Trophoblast cell (in vitro differentiated cells and primary cell): ENCODE measurements at regions not wholly inside any gene's neighbourhood (a gene's known extent, or its start where the extent isn't known, plus 50 kb on each side); places are given as distances from the start of the nearest gene placed in this dataset.

ENCODE experiments used
- DNase-seq, 2 donors: peaks; one replicate each; pipeline ENCODE4 v3.0.0-alpha.2; 2016
- H2AFZ ChIP-seq: 2 replicates; pipeline ENCODE4 v1.6.1; 2013; ENCODE audit warnings: low read length, moderate library complexity, mild to moderate bottlenecking; ENCODE audit not compliant: insufficient read depth, poor library complexity
- H2AK5ac ChIP-seq: 2 replicates; pipeline ENCODE4 v1.6.1; 2013; ENCODE audit warnings: mild to moderate bottlenecking, low read length
- H2BK120ac ChIP-seq: 2 replicates; pipeline ENCODE4 v1.6.1; 2013; ENCODE audit warnings: low read length, mild to moderate bottlenecking, moderate library complexity; ENCODE audit not compliant: insufficient read depth, poor library complexity
- H2BK12ac ChIP-seq: 2 replicates; pipeline ENCODE4 v1.6.1; 2013; ENCODE audit warnings: mild to moderate bottlenecking, low read length, moderate library complexity
- H2BK5ac ChIP-seq: 2 replicates; pipeline ENCODE4 v1.6.1; 2013; ENCODE audit warnings: low read length, low read depth, moderate library complexity, mild to moderate bottlenecking; ENCODE audit not compliant: poor library complexity
- H3K14ac ChIP-seq: 2 replicates; pipeline ENCODE4 v1.6.1; 2013; ENCODE audit warnings: mild to moderate bottlenecking, low read length
- H3K18ac ChIP-seq: 2 replicates; pipeline ENCODE4 v1.6.1; 2013; ENCODE audit warnings: mild to moderate bottlenecking, low read length
- H3K23ac ChIP-seq: 2 replicates; pipeline ENCODE4 v1.6.1; 2013; ENCODE audit warnings: low read length
- H3K27ac ChIP-seq: 2 replicates; pipeline ENCODE4 v1.5.1; 2013; ENCODE audit warnings: low read depth, mild to moderate bottlenecking, inconsistent platforms, low read length, moderate library complexity
- H3K27me3 ChIP-seq: 2 replicates; pipeline ENCODE4 v1.6.1; 2013; ENCODE audit warnings: inconsistent platforms, mild to moderate bottlenecking, low read length, moderate library complexity; ENCODE audit not compliant: insufficient read depth
- H3K36me3 ChIP-seq, 2 experiments: 1 replicate in 1 of 2; 2 replicates in 1 of 2; pipeline ENCODE4 v1.6.1; 2013; ENCODE audit warnings: low read length in 2 of 2, mild to moderate bottlenecking in 2 of 2, moderate library complexity in 1 of 2; ENCODE audit not compliant: insufficient read depth in 2 of 2, control insufficient read depth in 1 of 2
- H3K4ac ChIP-seq: 2 replicates; pipeline ENCODE4 v1.6.1; 2013; ENCODE audit warnings: low read depth, mild to moderate bottlenecking, low read length, moderate library complexity
- H3K4me1 ChIP-seq, 2 experiments: 1 replicate in 1 of 2; 2 replicates in 1 of 2; pipeline ENCODE4 v1.6.1; 2013; ENCODE audit warnings: low read length in 2 of 2, mild to moderate bottlenecking in 2 of 2, moderate library complexity in 1 of 2; ENCODE audit not compliant: insufficient read depth in 2 of 2, control insufficient read depth in 1 of 2
- H3K4me2 ChIP-seq: 2 replicates; pipeline ENCODE4 v1.6.1; 2013; ENCODE audit warnings: inconsistent platforms, mild to moderate bottlenecking, low read length, moderate library complexity
- H3K4me3 ChIP-seq: 2 replicates; pipeline ENCODE4 v1.5.1; 2013; ENCODE audit warnings: mild to moderate bottlenecking, low read depth, low read length, inconsistent platforms
- H3K79me1 ChIP-seq: one replicate; pipeline ENCODE4 v1.6.1; 2013; ENCODE audit warnings: low read length
- H3K79me2 ChIP-seq: 2 replicates; pipeline ENCODE4 v1.6.1; 2013; ENCODE audit warnings: low read length, mild to moderate bottlenecking; ENCODE audit not compliant: control insufficient read depth, insufficient read depth, poor library complexity
- H3K9ac ChIP-seq: 2 replicates; pipeline ENCODE4 v1.6.1; 2013; ENCODE audit warnings: mild to moderate bottlenecking, low read length
- H3K9me3 ChIP-seq: 2 replicates; pipeline ENCODE4 v1.6.1; 2013; ENCODE audit warnings: low read depth, mild to moderate bottlenecking, control low read depth, inconsistent platforms, low read length; ENCODE audit not compliant: insufficient read depth
- H4K12ac ChIP-seq: 2 replicates; pipeline ENCODE4 v1.6.1; 2013; ENCODE audit warnings: low read depth, mild to moderate bottlenecking, low read length, moderate library complexity
- H4K8ac ChIP-seq: 2 replicates; pipeline ENCODE4 v1.6.1; 2013; ENCODE audit warnings: low read depth, mild to moderate bottlenecking, low read length, moderate library complexity
- H4K91ac ChIP-seq: one replicate; pipeline ENCODE4 v1.6.1; 2013; ENCODE audit warnings: low read depth, mild to moderate bottlenecking, low read length, moderate library complexity
- WGBS: extraction: QIAGEN DNeasy Blood & Tissue Kit; methylation state at CpG from one replicate; pipeline ENCODE4 v1.1.7; 2013; ENCODE audit warnings: missing lambda C conversion rate; ENCODE audit not compliant: insufficient read length, insufficient coverage; ENCODE audit errors: extremely low coverage; 5-methylcytosine and 5-hydroxymethylcytosine counted together

DNA sequence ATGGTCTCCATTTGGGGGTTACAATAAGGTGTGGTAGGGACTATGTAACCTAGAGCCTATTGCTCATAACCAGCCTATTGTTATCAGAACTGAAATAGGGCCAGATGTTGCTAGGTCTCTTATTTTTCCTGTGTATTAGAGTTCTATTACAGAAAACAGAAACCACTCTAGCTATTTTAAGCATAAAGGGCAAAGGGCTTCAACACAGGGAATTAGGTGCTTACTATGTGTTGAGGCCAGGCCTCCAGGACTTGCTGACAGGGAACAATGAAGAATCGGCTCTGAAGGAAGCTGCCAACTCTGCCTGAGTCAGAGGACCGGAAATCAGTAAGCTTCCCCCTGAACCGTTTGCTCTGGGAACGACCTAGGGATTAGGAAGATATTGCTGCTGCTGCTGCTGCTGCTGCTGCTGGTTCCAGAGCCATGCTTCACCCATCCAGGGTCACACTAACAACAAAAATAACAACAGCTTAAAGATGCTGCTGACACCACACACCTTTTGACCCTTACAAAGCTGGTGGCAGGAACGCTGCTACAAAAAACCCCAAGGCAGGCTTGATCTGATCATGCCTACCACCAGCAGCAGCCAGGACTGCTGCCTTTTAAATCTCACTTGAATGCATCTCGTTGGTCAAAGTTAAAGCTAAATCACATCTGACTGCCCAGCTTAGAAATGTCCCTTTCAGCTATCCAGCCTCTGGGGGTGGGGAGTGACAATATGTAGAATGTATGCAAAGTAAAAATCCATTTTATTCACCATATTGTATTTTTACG lies 276.9 kb upstream of the IL12A start:
- Histone ChIP-seq H3K27me3 (no peaks in the 10 kb centered on the region), H3K79me1 (no peaks in the 10 kb centered on the region), H3K23ac (no peak overlapping the region), H3K18ac (no peak overlapping the region), H3K4me3 (no peak overlapping the region), H3K9me3 (peaks cover 2% of the 10 kb centered on the region), H2AFZ (no peak overlapping the region), H3K27ac (no peak overlapping the region), H4K8ac (no peak overlapping the region), H3K4me1 (no peaks in the 10 kb centered on the region), H4K91ac (no peak overlapping the region), H2AK5ac (no peak overlapping the region), H4K12ac (no peak overlapping the region), H3K36me3 (no peaks in the 10 kb centered on the region), H3K4me2 (no peak overlapping the region), H2BK12ac (no peak overlapping the region), H2BK5ac (no peak overlapping the region), H3K79me2 (no peaks in the 10 kb centered on the region), H3K14ac (no peak overlapping the region), H3K4ac (no peak overlapping the region), H3K9ac (no peak overlapping the region), H2BK120ac (no peak overlapping the region)
- DNase-seq = no peak
- no CpG with 5 or more reads among the region's 7 CpGs for WGBS

DNA sequence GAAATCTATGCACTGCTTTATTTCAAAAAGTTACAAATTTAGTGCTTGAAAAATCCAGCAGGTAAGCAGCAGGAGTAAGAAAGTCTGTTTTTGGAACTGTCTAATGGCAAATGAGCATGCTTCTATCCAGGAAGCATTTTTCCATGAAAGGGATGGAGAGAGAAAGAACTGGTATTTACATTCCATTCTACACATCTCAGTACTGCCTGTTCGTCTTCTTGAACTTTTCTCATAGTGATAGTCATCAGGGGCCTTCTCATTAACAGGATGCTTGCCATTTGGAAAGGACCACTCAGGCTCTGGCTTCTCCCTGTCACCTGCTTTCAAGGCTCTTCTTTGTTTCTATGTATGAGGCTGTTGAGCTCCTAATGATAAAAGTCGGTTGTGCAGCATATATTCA lies 267.3 kb upstream of the IL12A start:
- H3K18ac ChIP-seq = no peak overlapping the region

DNA sequence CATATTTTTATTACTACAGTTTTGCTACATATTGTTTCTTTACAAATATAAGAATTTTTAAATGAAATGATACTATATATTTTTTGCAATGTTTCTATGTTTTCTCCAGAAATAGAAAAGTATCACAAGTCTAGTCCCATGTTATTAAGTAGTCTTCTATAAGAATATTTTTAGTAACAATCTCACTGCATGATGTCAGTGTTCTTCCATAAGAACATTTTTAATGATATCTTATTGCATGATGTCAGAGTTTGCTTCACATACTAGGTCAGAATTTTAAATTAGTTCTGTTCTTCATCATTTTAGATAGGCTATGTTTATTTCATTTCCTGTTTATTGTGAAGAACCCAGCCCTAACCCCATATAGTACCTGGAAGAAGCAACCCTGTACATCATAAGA lies 265.3 kb upstream of the IL12A start:
- H3K4me2 ChIP-seq = no peak overlapping the region
- H2BK120ac ChIP-seq = no peak overlapping the region
- H3K27ac ChIP-seq = no peak overlapping the region
- no peaks in the 10 kb centered on the region for H3K27me3 ChIP-seq
- no peak overlapping the region for H4K12ac ChIP-seq
- H3K4ac ChIP-seq = no peak overlapping the region
- peaks cover 0 to 1% of the 10 kb centered on the region in 2 experiments for H3K4me1 ChIP-seq
- no peak overlapping the region for H3K9ac ChIP-seq
- DNase-seq = no peak
- no peak overlapping the region for H3K14ac ChIP-seq
- no peak overlapping the region for H4K8ac ChIP-seq
- no peaks in the 10 kb centered on the region for H3K79me1 ChIP-seq
- no peaks in the 10 kb centered on the region for H3K36me3 ChIP-seq
- H2BK12ac ChIP-seq = no peak overlapping the region
- H3K4me3 ChIP-seq = no peak overlapping the region
- H3K23ac ChIP-seq = no peak overlapping the region
- H3K18ac ChIP-seq = no peak overlapping the region
- H2AK5ac ChIP-seq = no peak overlapping the region
- H2BK5ac ChIP-seq = no peak overlapping the region
- H3K9me3 ChIP-seq = no peaks in the 10 kb centered on the region
- H2AFZ ChIP-seq = no peak overlapping the region
- no peaks in the 10 kb centered on the region for H3K79me2 ChIP-seq
- no peak overlapping the region for H4K91ac ChIP-seq

More for the DNA sequence above, 267.3 kb upstream of the IL12A start:
- Histone ChIP-seq H3K9ac (no peak overlapping the region), H3K79me1 (no peaks in the 10 kb centered on the region), H2AK5ac (no peak overlapping the region), H3K27me3 (no peaks in the 10 kb centered on the region), H2BK12ac (no peak overlapping the region), H2BK120ac (no peak overlapping the region), H2AFZ (no peak overlapping the region), H3K4me2 (no peak overlapping the region), H3K36me3 (no peaks in the 10 kb centered on the region), H4K91ac (no peak overlapping the region), H3K4me3 (no peak overlapping the region), H3K23ac (no peak overlapping the region), H3K27ac (no peak overlapping the region), H4K8ac (no peak overlapping the region), H3K14ac (no peak overlapping the region), H3K79me2 (no peaks in the 10 kb centered on the region), H2BK5ac (no peak overlapping the region), H3K9me3 (no peaks in the 10 kb centered on the region), H4K12ac (no peak overlapping the region), H3K4me1 (no peaks in the 10 kb centered on the region), H3K4ac (no peak overlapping the region)
- no peak for DNase-seq
- no CpG with 5 or more reads among the region's 2 CpGs for WGBS

DNA sequence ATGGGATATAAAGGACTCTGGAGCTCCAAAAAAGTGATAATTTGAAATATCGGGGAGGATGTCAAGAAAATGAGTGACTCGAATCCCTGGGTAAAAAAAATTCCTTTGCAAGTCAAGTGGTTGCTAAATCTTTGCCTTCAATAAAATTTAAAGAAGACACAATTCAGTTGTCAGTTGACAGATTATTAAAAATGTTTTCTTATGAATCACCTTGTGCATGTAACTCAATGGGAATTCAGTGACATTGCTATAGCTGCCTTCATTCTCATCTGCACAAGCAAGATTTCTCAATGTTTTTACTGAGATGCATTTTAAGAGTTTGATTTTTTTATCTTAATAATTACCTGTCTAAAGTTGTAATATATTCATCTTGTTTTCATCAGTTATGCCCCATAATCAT lies 264.0 kb upstream of the IL12A start:
- peaks cover 2% of the 10 kb centered on the region for H3K79me1 ChIP-seq
- no peak overlapping the region for H3K9ac ChIP-seq
- peaks cover 0 to 1% of the 10 kb centered on the region in 2 experiments for H3K4me1 ChIP-seq
- H2BK120ac ChIP-seq = no peak overlapping the region
- no peaks in the 10 kb centered on the region for H3K79me2 ChIP-seq
- H4K91ac ChIP-seq = no peak overlapping the region
- H3K18ac ChIP-seq = no peak overlapping the region
- no peaks in the 10 kb centered on the region for H3K27me3 ChIP-seq
- no peak overlapping the region for H2AK5ac ChIP-seq
- no peak overlapping the region for H4K8ac ChIP-seq
- no peak overlapping the region for H2BK5ac ChIP-seq
- no peak overlapping the region for H2BK12ac ChIP-seq
- no peaks in the 10 kb centered on the region for H3K36me3 ChIP-seq
- no peak overlapping the region for H3K4ac ChIP-seq
- no peak overlapping the region for H3K23ac ChIP-seq
- no peak overlapping the region for H3K4me2 ChIP-seq
- H2AFZ ChIP-seq = no peak overlapping the region
- H3K27ac ChIP-seq = no peak overlapping the region
- H3K9me3 ChIP-seq = no peaks in the 10 kb centered on the region
- no CpG with 5 or more reads among the region's 2 CpGs for WGBS
- no peak overlapping the region for H4K12ac ChIP-seq
- H3K4me3 ChIP-seq = no peak overlapping the region
- no peak overlapping the region for H3K14ac ChIP-seq
- peak in 1 of 2 donors; percentile 62 for DNase-seq
